ENCODE measurements at regions not wholly inside any gene's neighbourhood (a gene's known extent, or its start where the extent isn't known, plus 50 kb on each side); places are given as distances from the start of the nearest gene placed in this dataset.

- WGBS, 2 donors (ENCODE audit: low coverage in 1 of 2), result 68 to 81% methylated on average over 3 to 4 of the region's 4 CpGs
- in situ Hi-C loops (cut with MboI; ENCODE audit: low pct_ligation_motif_present in 1 of 4, low pct_unique_long_range_greater_than_20kb in 1 of 4, low sequenced_read_pairs in 3 of 4), result no loop called here
Measured at GRCh38 chr5:166172597-166172996, 2118.8 kb upstream of the WWC1 start.

GRCh38 chr5:166178411-166179080 lies 2112.9 kb upstream of the WWC1 start:
- Histone ChIP-seq H3K9me3 (no peaks in the 10 kb centered on the region), H3K27ac (no peak overlapping the region), H3K4me3 (no peak overlapping the region), H3K4me1 (no peaks in the 10 kb centered on the region), H3K36me3 (no peaks in the 10 kb centered on the region), H3K27me3 (no peaks in the 10 kb centered on the region)
- no peak for DNase-seq
- no peak for TF ChIP-seq POLR2A (IDR thresholded peaks at IDR 0.05)
- TF ChIP-seq POLR2AphosphoS5 (IDR thresholded peaks at IDR 0.05), result no peak
- TF ChIP-seq CTCF (IDR thresholded peaks at IDR 0.05), result no peak
- no peak for TF ChIP-seq EP300 (IDR thresholded peaks at IDR 0.05; ENCODE audit: low read depth)
- WGBS, 2 donors (ENCODE audit: low coverage in 1 of 2), result 35 to 39% methylated on average over 8 of the region's 8 CpGs
- in situ Hi-C loops (cut with MboI; ENCODE audit: low pct_ligation_motif_present in 1 of 4, low pct_unique_long_range_greater_than_20kb in 1 of 4, low sequenced_read_pairs in 3 of 4) (no loop called here), intact Hi-C loops (cut with DNase I; ENCODE audit: low total_unique reads) (no loop called here)

More at GRCh38 chr5:166172597-166172996, 2118.8 kb upstream of the WWC1 start:
- intact Hi-C loops (cut with DNase I; ENCODE audit: low total_unique reads), result no loop called here
- Histone ChIP-seq H3K4me3 (no peak overlapping the region), H3K9me3 (no peaks in the 10 kb centered on the region), H3K27me3 (no peaks in the 10 kb centered on the region), H3K36me3 (no peaks in the 10 kb centered on the region), H3K4me1 (no peaks in the 10 kb centered on the region), H3K27ac (no peak overlapping the region)
- no peak for DNase-seq
- no peak for TF ChIP-seq CTCF (IDR thresholded peaks at IDR 0.05)
- TF ChIP-seq EP300 (IDR thresholded peaks at IDR 0.05; ENCODE audit: low read depth), result no peak
- no peak for TF ChIP-seq POLR2A (IDR thresholded peaks at IDR 0.05)
- no peak for TF ChIP-seq POLR2AphosphoS5 (IDR thresholded peaks at IDR 0.05)

GRCh38 chr5:166185185-166185584 lies 2106.3 kb upstream of the WWC1 start:
- in situ Hi-C loops (cut with MboI; ENCODE audit: low pct_ligation_motif_present in 1 of 4, low pct_unique_long_range_greater_than_20kb in 1 of 4, low sequenced_read_pairs in 3 of 4), result no loop called here
- Histone ChIP-seq H3K27ac (no peak overlapping the region), H3K9me3 (no peaks in the 10 kb centered on the region), H3K27me3 (no peaks in the 10 kb centered on the region), H3K36me3 (no peaks in the 10 kb centered on the region), H3K4me1 (no peaks in the 10 kb centered on the region), H3K4me3 (no peak overlapping the region)
- 69 to 75% methylated on average over 8 to 10 of the region's 10 CpGs for WGBS, 2 donors (ENCODE audit: low coverage in 1 of 2)
- no peak for DNase-seq
- intact Hi-C loops (cut with DNase I; ENCODE audit: low total_unique reads), result no loop called here
- TF ChIP-seq POLR2A (IDR thresholded peaks at IDR 0.05) (no peak), EP300 (IDR thresholded peaks at IDR 0.05; ENCODE audit: low read depth) (no peak), CTCF (IDR thresholded peaks at IDR 0.05) (no peak)

GRCh38 chr5:166188501-166189325 lies 2102.7 kb upstream of the WWC1 start:
- Histone ChIP-seq H3K27me3 (no peaks in the 10 kb centered on the region), H3K27ac (no peak overlapping the region), H3K4me3 (no peak overlapping the region), H3K9me3 (no peaks in the 10 kb centered on the region), H3K36me3 (no peaks in the 10 kb centered on the region), H3K4me1 (no peaks in the 10 kb centered on the region)
- in situ Hi-C loops (cut with MboI; ENCODE audit: low pct_ligation_motif_present in 1 of 4, low pct_unique_long_range_greater_than_20kb in 1 of 4, low sequenced_read_pairs in 3 of 4) (no loop called here), intact Hi-C loops (cut with DNase I; ENCODE audit: low total_unique reads) (no loop called here)
- TF ChIP-seq CTCF (IDR thresholded peaks at IDR 0.05) (no peak), POLR2A (IDR thresholded peaks at IDR 0.05) (no peak), POLR2AphosphoS5 (IDR thresholded peaks at IDR 0.05) (no peak), EP300 (IDR thresholded peaks at IDR 0.05; ENCODE audit: low read depth) (no peak)
- no peak for DNase-seq
- WGBS, 2 donors (ENCODE audit: low coverage in 1 of 2), result 33 to 49% methylated on average over 7 of the region's 7 CpGs

All from transverse colon (tissue), 4 donors.